HG03060 (cell line): ENCODE measurements at regions not wholly inside any gene's neighbourhood (a gene's known extent, or its start where the extent isn't known, plus 50 kb on each side); places are given as distances from the start of the nearest gene placed in this dataset.

Source experiments
- ATAC-seq: cut with Tn5 transposase; IDR thresholded peaks from one replicate; pipeline ENCODE4 v1.9.1; 2021; ENCODE audit warnings: low read depth, moderate number of reproducible peaks; ENCODE audit not compliant: unreplicated experiment

- no peak for ATAC-seq
Measured at GRCh38 chr9:129370770-129371169, 192.7 kb upstream of the IER5L start.

- no peak for ATAC-seq
Measured at GRCh38 chr9:129368444-129368978, 190.4 kb upstream of the IER5L start.

- ATAC-seq, result no peak
Measured at GRCh38 chr9:129367287-129367686, 189.2 kb upstream of the IER5L start.

- ATAC-seq, result no peak
Measured at GRCh38 chr9:129365196-129365595, 187.1 kb upstream of the IER5L start.

GRCh38 chr9:129363216-129363873 lies 185.3 kb upstream of the IER5L start:
- ATAC-seq, result no peak

GRCh38 chr9:129362287-129363000 lies 184.4 kb upstream of the IER5L start:
- no peak for ATAC-seq

GRCh38 chr9:129361196-129361595 lies 183.1 kb upstream of the IER5L start:
- no peak for ATAC-seq

- ATAC-seq, result no peak
Measured at GRCh38 chr9:129359916-129360536, 182.0 kb upstream of the IER5L start.

GRCh38 chr9:129359162-129359811 lies 181.2 kb upstream of the IER5L start:
- no peak for ATAC-seq

GRCh38 chr9:129358621-129359154 lies 180.6 kb upstream of the IER5L start:
- ATAC-seq, result no peak

GRCh38 chr9:129357773-129358245 lies 179.7 kb upstream of the IER5L start:
- no peak for ATAC-seq

GRCh38 chr9:129356871-129357772 lies 179.1 kb upstream of the IER5L start:
- ATAC-seq, result no peak

GRCh38 chr9:129355631-129356030 lies 177.6 kb upstream of the IER5L start:
- no peak for ATAC-seq

GRCh38 chr9:129354498-129354897 lies 176.4 kb upstream of the IER5L start:
- no peak for ATAC-seq

- no peak for ATAC-seq
Measured at GRCh38 chr9:129353697-129354336, 175.8 kb upstream of the IER5L start.

GRCh38 chr9:129352146-129352865 lies 174.2 kb upstream of the IER5L start:
- no peak for ATAC-seq

GRCh38 chr9:129351642-129352145 lies 173.6 kb upstream of the IER5L start:
- ATAC-seq, result no peak

- ATAC-seq, result no peak
Measured at GRCh38 chr9:129351058-129351641, 173.1 kb upstream of the IER5L start.
